CD4-positive, alpha-beta T cell (primary cell): ENCODE measurements at regions not wholly inside any gene's neighbourhood (a gene's known extent, or its start where the extent isn't known, plus 50 kb on each side); places are given as distances from the start of the nearest gene placed in this dataset.

Source experiments
- ATAC-seq: fragments of 200-7000 bp; cut with Tn5 transposase; one replicate; pipeline ENCODE4 v1.10.0; 2022; ENCODE audit warnings: mild to moderate bottlenecking; ENCODE audit not compliant: poor library complexity
- CTCF ChIA-PET: fragments of 350-600 bp; sonication (Branson Sonifier 250); formaldehyde crosslinking; loops from one replicate; lab custom pipeline; 2021; ENCODE audit warnings: antibody characterized with exemption, inconsistent platforms; lab: Charles Lee
- POLR2A ChIA-PET: fragments of 350-600 bp; sonication (Branson Sonifier 250); formaldehyde crosslinking; loops from one replicate; lab custom pipeline; 2021; ENCODE audit warnings: antibody characterized with exemption, inconsistent platforms; lab: Charles Lee
- DNase-seq, 14 experiments: peaks; one replicate each; pipeline ENCODE4 v3.0.0-alpha.2; 2013 to 2020; ENCODE audit warnings: mixed read lengths in 2 of 14
- H3K27ac ChIP-seq, 2 donors: one replicate each; pipeline versions ENCODE4 v1.5.1 to v1.7.0; 2013; ENCODE audit warnings: low read length in 2 of 2, low read depth in 1 of 2, mild to moderate bottlenecking in 1 of 2
- H3K27me3 ChIP-seq, 2 experiments: 1 replicate in 1 of 2; 2 replicates in 1 of 2; pipeline versions ENCODE4 v1.6.1 to v1.7.0; 2013; ENCODE audit warnings: low read length in 2 of 2, control low read depth in 1 of 2, mild to moderate bottlenecking in 1 of 2, moderate library complexity in 1 of 2; ENCODE audit not compliant: insufficient read depth in 2 of 2, control insufficient read depth in 1 of 2
- H3K36me3 ChIP-seq: one replicate; pipeline ENCODE4 v1.6.1; 2013; ENCODE audit warnings: low read length, control low read depth; ENCODE audit not compliant: insufficient read depth
- H3K4me1 ChIP-seq: one replicate; pipeline ENCODE4 v1.6.1; 2013; ENCODE audit warnings: low read length, control low read depth; ENCODE audit not compliant: insufficient read depth
- H3K4me3 ChIP-seq: one replicate; pipeline ENCODE4 v1.5.1; 2013; ENCODE audit warnings: mild to moderate bottlenecking, low read length, moderate library complexity
- H3K9me3 ChIP-seq, 2 experiments: 1 replicate in 1 of 2; 2 replicates in 1 of 2; pipeline versions ENCODE4 v1.6.1 to v1.7.0; 2013; ENCODE audit warnings: low read length in 2 of 2, mild to moderate bottlenecking in 2 of 2, control low read depth in 1 of 2, moderate library complexity in 1 of 2; ENCODE audit not compliant: control insufficient read depth in 1 of 2, insufficient read depth in 1 of 2
- H3K27ac Mint-ChIP-seq: one replicate; pipeline ENCODE4 v1.8.0; 2020; ENCODE audit warnings: mixed read lengths
- H3K27me3 Mint-ChIP-seq: one replicate; pipeline ENCODE4 v1.8.0; 2021; ENCODE audit warnings: mixed read lengths
- H3K36me3 Mint-ChIP-seq: one replicate; pipeline ENCODE4 v1.8.0; 2021; ENCODE audit warnings: low read depth, mixed read lengths
- H3K4me1 Mint-ChIP-seq: one replicate; pipeline ENCODE4 v1.8.0; 2021; ENCODE audit warnings: low read depth, mixed read lengths
- H3K4me3 Mint-ChIP-seq: one replicate; pipeline ENCODE4 v1.8.0; 2020; ENCODE audit warnings: mild to moderate bottlenecking, mixed read lengths
- H3K9me3 Mint-ChIP-seq: one replicate; pipeline ENCODE4 v1.8.0; 2020; ENCODE audit warnings: mixed read lengths
- intact Hi-C, 2 experiments: fragments of 100-400 bp; cut with DNase I in 1 of 2; cut with micrococcal nuclease in 1 of 2; formaldehyde crosslinking; loops; one replicate each; pipeline versions ENCODE4 v1.15.1 to v1.9.0; 2023 to 2025; cut with DNase I, micrococcal nuclease
- TF ChIP-seq, protein P1 (sequence below): fragments of 200-600 bp; IDR thresholded peaks from one replicate; pipeline ENCODE4 v1.8.0; 2022; ENCODE audit warnings: antibody characterized with exemption, mild to moderate bottlenecking

GRCh38 chr6:111970426-111970825, 83.5 kb upstream of the CCN6 start:
- Mint-ChIP-seq H3K4me1 (peaks cover 61% of the 10 kb centered on the region), H3K27ac (peak overlapping the region; percentile 93), H3K9me3 (no peaks in the 10 kb centered on the region), H3K27me3 (no peaks in the 10 kb centered on the region), H3K36me3 (no peaks in the 10 kb centered on the region), H3K4me3 (no peak overlapping the region)
- intact Hi-C loops, result loop anchor here in 1 of 2 experiments (5.0 kb wide), 2 partner anchors 43 to 208 kb away; no protein-coding TSS in a partner anchor
- DNase-seq (no peak), ATAC-seq (no peak)
- no peaks in the 10 kb centered on the region for H3K9me3 ChIP-seq
- H3K27me3 ChIP-seq, result no peaks in the 10 kb centered on the region
- TF ChIP-seq, protein P1, sequence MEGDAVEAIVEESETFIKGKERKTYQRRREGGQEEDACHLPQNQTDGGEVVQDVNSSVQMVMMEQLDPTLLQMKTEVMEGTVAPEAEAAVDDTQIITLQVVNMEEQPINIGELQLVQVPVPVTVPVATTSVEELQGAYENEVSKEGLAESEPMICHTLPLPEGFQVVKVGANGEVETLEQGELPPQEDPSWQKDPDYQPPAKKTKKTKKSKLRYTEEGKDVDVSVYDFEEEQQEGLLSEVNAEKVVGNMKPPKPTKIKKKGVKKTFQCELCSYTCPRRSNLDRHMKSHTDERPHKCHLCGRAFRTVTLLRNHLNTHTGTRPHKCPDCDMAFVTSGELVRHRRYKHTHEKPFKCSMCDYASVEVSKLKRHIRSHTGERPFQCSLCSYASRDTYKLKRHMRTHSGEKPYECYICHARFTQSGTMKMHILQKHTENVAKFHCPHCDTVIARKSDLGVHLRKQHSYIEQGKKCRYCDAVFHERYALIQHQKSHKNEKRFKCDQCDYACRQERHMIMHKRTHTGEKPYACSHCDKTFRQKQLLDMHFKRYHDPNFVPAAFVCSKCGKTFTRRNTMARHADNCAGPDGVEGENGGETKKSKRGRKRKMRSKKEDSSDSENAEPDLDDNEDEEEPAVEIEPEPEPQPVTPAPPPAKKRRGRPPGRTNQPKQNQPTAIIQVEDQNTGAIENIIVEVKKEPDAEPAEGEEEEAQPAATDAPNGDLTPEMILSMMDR, result no peak
- no peak overlapping the region for H3K27ac ChIP-seq
- no peak overlapping the region for H3K4me3 ChIP-seq
- ChIA-PET POLR2A (interaction anchor here (0.6 to 5.4 kb wide), 3 partner anchors 13 to 174 kb away, joined by 3 to 75 read pairs (median 4); no protein-coding TSS in a partner anchor), CTCF (interaction anchor here (1.5 kb wide), 1 partner anchor 15 kb away, joined by 3 read pairs; no protein-coding TSS in a partner anchor)
- H3K36me3 ChIP-seq, result no peaks in the 10 kb centered on the region
- peaks cover 30% of the 10 kb centered on the region for H3K4me1 ChIP-seq

DNA sequence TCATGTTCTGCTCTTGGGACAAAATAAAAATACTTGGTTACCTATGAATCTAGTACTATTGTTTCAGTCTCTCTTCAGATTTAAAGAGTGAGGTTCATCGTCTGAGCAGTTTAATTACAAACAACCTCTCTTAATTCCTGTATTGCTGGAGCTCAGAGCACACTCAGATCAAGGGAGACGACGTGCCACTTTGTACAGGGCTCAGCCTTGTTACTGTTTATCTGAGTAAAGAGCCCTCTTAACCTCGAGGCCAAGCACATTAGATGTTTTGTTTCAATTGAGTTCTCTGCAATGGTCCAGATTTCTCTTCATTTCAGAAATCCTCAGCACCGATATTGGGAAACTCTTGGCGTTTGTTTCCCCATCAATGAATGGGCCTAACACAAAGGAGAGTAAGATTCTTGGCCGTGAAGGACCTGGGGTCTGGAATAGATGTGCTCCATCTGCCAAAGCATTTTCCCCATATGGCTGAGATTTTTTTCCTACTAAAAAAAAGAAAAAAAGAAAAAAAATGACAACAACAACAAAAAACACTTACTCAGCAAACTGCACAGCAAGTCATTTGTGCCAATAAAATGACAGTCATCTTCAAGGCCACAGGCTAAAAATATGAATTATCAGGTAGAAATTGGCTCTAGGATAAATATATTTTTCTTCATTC, 82.6 kb upstream of the CCN6 start:
- peak overlapping the region; percentile 93 for H3K27ac Mint-ChIP-seq
- no peak for ATAC-seq

GRCh38 chr6:111971866-111972532, 81.9 kb upstream of the CCN6 start:
- Mint-ChIP-seq H3K27ac (peak overlapping the region; percentile 93), H3K4me3 (no peak overlapping the region), H3K36me3 (no peaks in the 10 kb centered on the region), H3K27me3 (no peaks in the 10 kb centered on the region), H3K4me1 (peaks cover 76% of the 10 kb centered on the region), H3K9me3 (no peaks in the 10 kb centered on the region)
- Histone ChIP-seq H3K4me3 (no peak overlapping the region), H3K27me3 (no peaks in the 10 kb centered on the region), H3K27ac (peak overlapping the region; percentile 82 to 93), H3K4me1 (peaks cover 37% of the 10 kb centered on the region), H3K36me3 (no peaks in the 10 kb centered on the region), H3K9me3 (no peaks in the 10 kb centered on the region)
- intact Hi-C loops, result loop anchor here in 1 of 2 experiments (5.0 kb wide), 2 partner anchors 45 to 210 kb away; no protein-coding TSS in a partner anchor
- CTCF ChIA-PET, result interaction anchor here (1.5 to 2.4 kb wide), 5 partner anchors 20 to 167 kb away, joined by 3 to 12 read pairs (median 5); no protein-coding TSS in a partner anchor
- ATAC-seq (no peak), DNase-seq (peak in 2 of 14 experiments; percentile 54 to 60)
- TF ChIP-seq, protein P1, result no peak
- POLR2A ChIA-PET, result interaction anchor here (2.0 to 5.4 kb wide), 4 partner anchors 11 to 166 kb away, joined by 7 to 75 read pairs (median 34); no protein-coding TSS in a partner anchor

More for the DNA sequence above, 82.6 kb upstream of the CCN6 start:
- Histone ChIP-seq H3K27ac (peak overlapping the region in 1 of 2 donors; percentile 93), H3K36me3 (no peaks in the 10 kb centered on the region), H3K4me1 (peaks cover 34% of the 10 kb centered on the region), H3K4me3 (no peak overlapping the region), H3K9me3 (no peaks in the 10 kb centered on the region), H3K27me3 (no peaks in the 10 kb centered on the region)
- H3K27me3 Mint-ChIP-seq, result no peaks in the 10 kb centered on the region
- DNase-seq, result no peak
- peak overlapping the region; percentile 70 for H3K4me3 Mint-ChIP-seq
- ChIA-PET CTCF (no interaction called here), POLR2A (interaction anchor here (2.0 to 5.4 kb wide), 3 partner anchors 19 to 165 kb away, joined by 7 to 75 read pairs (median 7); no protein-coding TSS in a partner anchor)
- H3K36me3 Mint-ChIP-seq, result no peaks in the 10 kb centered on the region
- TF ChIP-seq, protein P1, result no peak
- intact Hi-C loops, result loop anchor here in 1 of 2 experiments (5.0 kb wide), 2 partner anchors 44 to 209 kb away; no protein-coding TSS in a partner anchor
- peaks cover 70% of the 10 kb centered on the region for H3K4me1 Mint-ChIP-seq
- H3K9me3 Mint-ChIP-seq, result no peaks in the 10 kb centered on the region
